ENCODE measurements at regions not wholly inside any gene's neighbourhood (a gene's known extent, or its start where the extent isn't known, plus 50 kb on each side); places are given as distances from the start of the nearest gene placed in this dataset.

GRCh38 chr18:52000435-52000834 is 339.6 kb upstream of the DCC start:
- no peak overlapping the region for H3K18ac ChIP-seq (ENCODE audit: insufficient read length, low read depth, low read length)

More at GRCh38 chr18:52000435-52000834, 339.6 kb upstream of the DCC start:
- no peaks in the 10 kb centered on the region for H3K9me3 Mint-ChIP-seq
- no peak overlapping the region for H2BK12ac ChIP-seq (ENCODE audit: insufficient read length, low read depth, low read length)
- no peak overlapping the region for H3T11ph ChIP-seq (ENCODE audit: low read length)
- no peak overlapping the region for H3K4ac ChIP-seq (ENCODE audit: low read depth, low read length)
- H3K27me3 ChIP-seq (ENCODE audit: insufficient read depth, low read length): no peaks in the 10 kb centered on the region
- H2AK5ac ChIP-seq (ENCODE audit: insufficient read length, low read length): no peak overlapping the region
- no peak overlapping the region for H4K5ac ChIP-seq (ENCODE audit: insufficient read length, low read depth, low read length)
- H2AFZ ChIP-seq (ENCODE audit: low read length): no peak overlapping the region
- no peak overlapping the region for H2BK15ac ChIP-seq (ENCODE audit: low read depth, low read length)
- H4K91ac ChIP-seq (ENCODE audit: insufficient read length, low read depth, low read length): no peak overlapping the region
- no peak overlapping the region for H3K23ac ChIP-seq (ENCODE audit: insufficient read length, low read depth, low read length)
- DNase-seq: no peak
- H4K20me1 ChIP-seq (ENCODE audit: control insufficient read depth, insufficient read depth, insufficient read length): no peaks in the 10 kb centered on the region
- H3K27ac ChIP-seq (ENCODE audit: insufficient read length, low read depth, low read length): no peak overlapping the region
- H3K27ac Mint-ChIP-seq: no peak overlapping the region
- H3K79me2 ChIP-seq (ENCODE audit: insufficient read depth, low read length): no peaks in the 10 kb centered on the region
- no peaks in the 10 kb centered on the region; the same call in 1 of the 2 replicates for H3K27me3 Mint-ChIP-seq (ENCODE audit: low read depth)
- H3K79me1 ChIP-seq (ENCODE audit: insufficient read depth, low read depth, low read length, poor library complexity, severe bottlenecking): no peaks in the 10 kb centered on the region
- no peak overlapping the region for H3K9ac ChIP-seq (ENCODE audit: extremely low read depth, insufficient read length, low read length)
- TF ChIP-seq, protein P1, sequence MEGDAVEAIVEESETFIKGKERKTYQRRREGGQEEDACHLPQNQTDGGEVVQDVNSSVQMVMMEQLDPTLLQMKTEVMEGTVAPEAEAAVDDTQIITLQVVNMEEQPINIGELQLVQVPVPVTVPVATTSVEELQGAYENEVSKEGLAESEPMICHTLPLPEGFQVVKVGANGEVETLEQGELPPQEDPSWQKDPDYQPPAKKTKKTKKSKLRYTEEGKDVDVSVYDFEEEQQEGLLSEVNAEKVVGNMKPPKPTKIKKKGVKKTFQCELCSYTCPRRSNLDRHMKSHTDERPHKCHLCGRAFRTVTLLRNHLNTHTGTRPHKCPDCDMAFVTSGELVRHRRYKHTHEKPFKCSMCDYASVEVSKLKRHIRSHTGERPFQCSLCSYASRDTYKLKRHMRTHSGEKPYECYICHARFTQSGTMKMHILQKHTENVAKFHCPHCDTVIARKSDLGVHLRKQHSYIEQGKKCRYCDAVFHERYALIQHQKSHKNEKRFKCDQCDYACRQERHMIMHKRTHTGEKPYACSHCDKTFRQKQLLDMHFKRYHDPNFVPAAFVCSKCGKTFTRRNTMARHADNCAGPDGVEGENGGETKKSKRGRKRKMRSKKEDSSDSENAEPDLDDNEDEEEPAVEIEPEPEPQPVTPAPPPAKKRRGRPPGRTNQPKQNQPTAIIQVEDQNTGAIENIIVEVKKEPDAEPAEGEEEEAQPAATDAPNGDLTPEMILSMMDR (conservative IDR thresholded peaks at IDR 0.05): no peak
- no peak overlapping the region for H3K56ac ChIP-seq (ENCODE audit: insufficient read length, low read depth, low read length)
- H2BK5ac ChIP-seq (ENCODE audit: insufficient read length, low read length): no peak overlapping the region
- no peaks in the 10 kb centered on the region for H3K23me2 ChIP-seq (ENCODE audit: insufficient read length, low read depth, low read length, poor library complexity, severe bottlenecking)
- H3K4me2 ChIP-seq (ENCODE audit: insufficient read depth, insufficient read length, low read length): no peak overlapping the region
- H3K9me3 ChIP-seq (ENCODE audit: control insufficient read depth, low read depth, low read length): no peaks in the 10 kb centered on the region
- H3K14ac ChIP-seq (ENCODE audit: insufficient read depth, low read length): no peak overlapping the region
- no peaks in the 10 kb centered on the region for H3K4me1 ChIP-seq (ENCODE audit: insufficient read depth, low read length)
- peaks cover 5 to 8% of the 10 kb centered on the region in 2 experiments; a peak in 2 of 4 replicates for H3K4me1 Mint-ChIP-seq
- no peak overlapping the region for H4K8ac ChIP-seq (replicated peaks; ENCODE audit: insufficient read length, low read depth, low read length)
- no peak overlapping the region for H2BK120ac ChIP-seq (ENCODE audit: low read depth, low read length, poor library complexity, severe bottlenecking)
- no peak overlapping the region for H3K4me3 Mint-ChIP-seq
- H3K36me3 Mint-ChIP-seq (ENCODE audit: insufficient read depth in 1 of 3, low read depth in 3 of 3): no peaks in the 10 kb centered on the region
- no peak overlapping the region for H2BK20ac ChIP-seq (ENCODE audit: low read depth, low read length, poor library complexity, severe bottlenecking)
- no CpG with 5 or more reads among the region's 1 CpG for WGBS (ENCODE audit: extremely low coverage, insufficient read length, low lambda C conversion rate)
